Keratinocyte (primary cell): ENCODE measurements at regions not wholly inside any gene's neighbourhood (a gene's known extent, or its start where the extent isn't known, plus 50 kb on each side); places are given as distances from the start of the nearest gene placed in this dataset.

ENCODE experiments used
- CTCF ChIP-seq, 3 experiments: IDR thresholded peaks in 1 of 3; conservative IDR thresholded peaks in 1 of 3; optimal IDR thresholded peaks in 1 of 3; 2 replicates in 2 of 3; 3 replicates in 1 of 3; pipeline versions ENCODE3 to v1.5.1; 2011; ENCODE audit warnings: low read length in 3 of 3, mild to moderate bottlenecking in 3 of 3, moderate library complexity in 2 of 3, control low read depth in 1 of 3, inconsistent platforms in 1 of 3; ENCODE audit not compliant: insufficient read depth in 2 of 3; ENCODE audit errors: extremely low read depth in 1 of 3
- EZH2 ChIP-seq: IDR thresholded peaks from one replicate; pipeline ENCODE4 v1.6.1; 2012; ENCODE audit warnings: inconsistent platforms, mild to moderate bottlenecking, low read length, moderate library complexity

- TF ChIP-seq CTCF (optimal IDR thresholded peaks at IDR 0.05 in 1 of 3, IDR thresholded peaks at IDR 0.05 in 1 of 3, conservative IDR thresholded peaks at IDR 0.05 in 1 of 3; ENCODE audit: extremely low read depth in 1 of 3, insufficient read depth in 2 of 3, low read length in 3 of 3) (no peak), EZH2 (no peak)
Observed at GRCh38 chr18:11408555-11409065, 200.8 kb upstream of the SLC35G4 start.
